GM18867 (cell line): ENCODE measurements at regions not wholly inside any gene's neighbourhood (a gene's known extent, or its start where the extent isn't known, plus 50 kb on each side); places are given as distances from the start of the nearest gene placed in this dataset.
"Not testable (repeated sequence)": the region's sequence is repeated elsewhere in the genome, so short reads cannot be mapped to it uniquely, and the experiment has no call there.

Source experiments
- ATAC-seq: cut with Tn5 transposase; IDR thresholded peaks from one replicate; pipeline ENCODE4 v1.9.1; 2021; ENCODE audit warnings: mild to moderate bottlenecking, moderate library complexity; ENCODE audit not compliant: unreplicated experiment

GRCh38 chr16:60815865-60816264 lies 1220.4 kb downstream of the CDH8 start:
- no peak for ATAC-seq

GRCh38 chr16:60815033-60815432 lies 1221.2 kb downstream of the CDH8 start:
- ATAC-seq, result no peak

GRCh38 chr16:60811657-60812056 lies 1224.6 kb downstream of the CDH8 start:
- ATAC-seq, result no peak

- no peak for ATAC-seq
Observed at GRCh38 chr16:60811051-60811608, 1225.1 kb downstream of the CDH8 start.

GRCh38 chr16:60810250-60810649 lies 1226.0 kb downstream of the CDH8 start:
- no peak for ATAC-seq

GRCh38 chr16:60792437-60792836 lies 1243.8 kb downstream of the CDH8 start:
- ATAC-seq, result no peak

- no peak for ATAC-seq
Observed at GRCh38 chr16:60788631-60789030, 1247.6 kb downstream of the CDH8 start.

GRCh38 chr16:60776281-60776680 lies 1260.0 kb downstream of the CDH8 start:
- no peak for ATAC-seq

GRCh38 chr16:60771138-60771537 lies 1265.1 kb downstream of the CDH8 start:
- no peak for ATAC-seq

GRCh38 chr16:60770384-60770783 lies 1265.9 kb downstream of the CDH8 start:
- not testable (repeated sequence) for ATAC-seq

GRCh38 chr16:60763869-60764268 lies 1272.4 kb downstream of the CDH8 start:
- ATAC-seq, result no peak

- no peak for ATAC-seq
Observed at GRCh38 chr16:60755907-60756306, 1280.3 kb downstream of the CDH8 start.

- no peak for ATAC-seq
Observed at GRCh38 chr16:60748366-60748765, 1287.9 kb downstream of the CDH8 start.

- ATAC-seq, result no peak
Observed at GRCh38 chr16:60744198-60744597, 1292.0 kb downstream of the CDH8 start.

- ATAC-seq, result no peak
Observed at GRCh38 chr16:60741810-60742209, 1294.4 kb downstream of the CDH8 start.

- ATAC-seq, result no peak
Observed at GRCh38 chr16:60739737-60740683, 1296.2 kb downstream of the CDH8 start.

GRCh38 chr16:60731329-60732050 lies 1304.7 kb downstream of the CDH8 start:
- no peak for ATAC-seq

GRCh38 chr16:60729051-60729450 lies 1307.2 kb downstream of the CDH8 start:
- ATAC-seq, result no peak

- no peak for ATAC-seq
Observed at GRCh38 chr16:60727851-60728250, 1308.4 kb downstream of the CDH8 start.

GRCh38 chr16:60720060-60720459 lies 1316.2 kb downstream of the CDH8 start:
- no peak for ATAC-seq

- no peak for ATAC-seq
Observed at GRCh38 chr16:60717808-60718207, 1318.4 kb downstream of the CDH8 start.

- no peak for ATAC-seq
Observed at GRCh38 chr16:60712144-60712543, 1324.1 kb downstream of the CDH8 start.
